ENCODE measurements at regions not wholly inside any gene's neighbourhood (a gene's known extent, or its start where the extent isn't known, plus 50 kb on each side); places are given as distances from the start of the nearest gene placed in this dataset.

- TF ChIP-seq POLR2AphosphoS5 (IDR thresholded peaks at IDR 0.05; ENCODE audit: low read depth) (no peak), REST (IDR thresholded peaks at IDR 0.05; ENCODE audit: insufficient replicate concordance, low read depth) (no peak)
- TF ChIP-seq, protein P1, sequence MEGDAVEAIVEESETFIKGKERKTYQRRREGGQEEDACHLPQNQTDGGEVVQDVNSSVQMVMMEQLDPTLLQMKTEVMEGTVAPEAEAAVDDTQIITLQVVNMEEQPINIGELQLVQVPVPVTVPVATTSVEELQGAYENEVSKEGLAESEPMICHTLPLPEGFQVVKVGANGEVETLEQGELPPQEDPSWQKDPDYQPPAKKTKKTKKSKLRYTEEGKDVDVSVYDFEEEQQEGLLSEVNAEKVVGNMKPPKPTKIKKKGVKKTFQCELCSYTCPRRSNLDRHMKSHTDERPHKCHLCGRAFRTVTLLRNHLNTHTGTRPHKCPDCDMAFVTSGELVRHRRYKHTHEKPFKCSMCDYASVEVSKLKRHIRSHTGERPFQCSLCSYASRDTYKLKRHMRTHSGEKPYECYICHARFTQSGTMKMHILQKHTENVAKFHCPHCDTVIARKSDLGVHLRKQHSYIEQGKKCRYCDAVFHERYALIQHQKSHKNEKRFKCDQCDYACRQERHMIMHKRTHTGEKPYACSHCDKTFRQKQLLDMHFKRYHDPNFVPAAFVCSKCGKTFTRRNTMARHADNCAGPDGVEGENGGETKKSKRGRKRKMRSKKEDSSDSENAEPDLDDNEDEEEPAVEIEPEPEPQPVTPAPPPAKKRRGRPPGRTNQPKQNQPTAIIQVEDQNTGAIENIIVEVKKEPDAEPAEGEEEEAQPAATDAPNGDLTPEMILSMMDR (IDR thresholded peaks at IDR 0.05; ENCODE audit: insufficient read depth, low read length): no peak
These were observed 912.6 kb upstream of the SOX9 start for GRCh38 chr17:71208111-71208704.

All from HL-60 (cell line).